Left ventricle myocardium inferior (tissue), 1 donor: ENCODE measurements at regions not wholly inside any gene's neighbourhood (a gene's known extent, or its start where the extent isn't known, plus 50 kb on each side); places are given as distances from the start of the nearest gene placed in this dataset.
A peak's percentile ranks its signal among the peaks of the same experiment; 100 is the strongest.

Experiments
- DNase-seq: peaks from one replicate; pipeline ENCODE4 v3.0.0-alpha.2; 2020
- H3K27ac ChIP-seq: fragments of 200-600 bp; replicated peaks from 2 replicates; pipeline ENCODE4 v1.8.0; 2021
- H3K27me3 ChIP-seq: fragments of 200-600 bp; 2 replicates; pipeline ENCODE4 v1.8.0; 2021; ENCODE audit warnings: low read depth
- H3K36me3 ChIP-seq: fragments of 200-600 bp; 2 replicates; pipeline ENCODE4 v1.8.0; 2021
- H3K4me1 ChIP-seq: fragments of 200-600 bp; 2 replicates; pipeline ENCODE4 v1.8.0; 2021
- H3K4me3 ChIP-seq: fragments of 200-600 bp; 2 replicates; pipeline ENCODE4 v1.8.0; 2021; ENCODE audit warnings: mild to moderate bottlenecking, moderate library complexity
- H3K9me3 ChIP-seq: fragments of 200-600 bp; replicated peaks from 2 replicates; pipeline ENCODE4 v1.8.0; 2021
- CTCF ChIP-seq: fragments of 200-600 bp; IDR thresholded peaks from 2 replicates; pipeline ENCODE4 v1.8.0; 2021; ENCODE audit warnings: antibody characterized with exemption, mild to moderate bottlenecking, borderline replicate concordance
- intact Hi-C: fragments of 100-400 bp; cut with micrococcal nuclease; formaldehyde crosslinking; loops from one replicate; pipeline ENCODE4 v1.11.0; 2022
- donor health status: DM: no; HTN: yes; CAD: no; lungs with severe emphysema.

GRCh38 chr2:8257502-8257901 lies 424.4 kb upstream of the ID2 start:
- Histone ChIP-seq H3K4me3 (no peak overlapping the region), H3K36me3 (no peaks in the 10 kb centered on the region), H3K27me3 (no peaks in the 10 kb centered on the region), H3K9me3 (no peaks in the 10 kb centered on the region), H3K27ac (no peak overlapping the region), H3K4me1 (no peaks in the 10 kb centered on the region)
- no peak for DNase-seq
- no peak for TF ChIP-seq CTCF
- intact Hi-C loops, result no loop called here

- no peak for TF ChIP-seq CTCF
- intact Hi-C loops, result no loop called here
Measured at GRCh38 chr2:8258406-8258805, 423.4 kb upstream of the ID2 start.

GRCh38 chr2:8259106-8259840 lies 422.6 kb upstream of the ID2 start:
- peak; percentile 29 for DNase-seq
- Histone ChIP-seq H3K4me1 (no peaks in the 10 kb centered on the region), H3K4me3 (no peak overlapping the region), H3K36me3 (no peaks in the 10 kb centered on the region), H3K9me3 (no peaks in the 10 kb centered on the region), H3K27me3 (no peaks in the 10 kb centered on the region), H3K27ac (no peak overlapping the region)
- intact Hi-C loops, result no loop called here
- TF ChIP-seq CTCF, result no peak

More at GRCh38 chr2:8258406-8258805, 423.4 kb upstream of the ID2 start:
- no peaks in the 10 kb centered on the region for H3K27me3 ChIP-seq
- no peak overlapping the region for H3K4me3 ChIP-seq
- no peaks in the 10 kb centered on the region for H3K9me3 ChIP-seq
- no peak for DNase-seq
- H3K4me1 ChIP-seq, result no peaks in the 10 kb centered on the region
- H3K36me3 ChIP-seq, result no peaks in the 10 kb centered on the region
- no peak overlapping the region for H3K27ac ChIP-seq

GRCh38 chr2:8259841-8260178 lies 422.0 kb upstream of the ID2 start:
- H3K27me3 ChIP-seq, result no peaks in the 10 kb centered on the region
- no peak overlapping the region for H3K27ac ChIP-seq
- intact Hi-C loops, result no loop called here
- no peaks in the 10 kb centered on the region for H3K36me3 ChIP-seq
- TF ChIP-seq CTCF, result no peak
- H3K4me1 ChIP-seq, result no peaks in the 10 kb centered on the region
- no peak overlapping the region for H3K4me3 ChIP-seq
- H3K9me3 ChIP-seq, result no peaks in the 10 kb centered on the region
- DNase-seq, result no peak

GRCh38 chr2:8260213-8260612 lies 421.6 kb upstream of the ID2 start:
- no peak for DNase-seq
- TF ChIP-seq CTCF, result no peak
- Histone ChIP-seq H3K9me3 (no peaks in the 10 kb centered on the region), H3K27ac (no peak overlapping the region), H3K36me3 (no peaks in the 10 kb centered on the region), H3K27me3 (no peaks in the 10 kb centered on the region), H3K4me1 (no peaks in the 10 kb centered on the region), H3K4me3 (no peak overlapping the region)
- intact Hi-C loops, result no loop called here
